Muscle of leg (tissue), 3 donors: ENCODE measurements at regions not wholly inside any gene's neighbourhood (a gene's known extent, or its start where the extent isn't known, plus 50 kb on each side); places are given as distances from the start of the nearest gene placed in this dataset.

Experiments used
- DNase-seq: peaks from one replicate; pipeline ENCODE4 v3.0.0; 2013
- H3K27ac ChIP-seq: one replicate; pipeline ENCODE4 v1.5.1; 2013; ENCODE audit warnings: mild to moderate bottlenecking, low read length, control low read depth
- H3K27me3 ChIP-seq: one replicate; pipeline ENCODE4 v1.6.1; 2013; ENCODE audit warnings: low read length; ENCODE audit not compliant: control insufficient read depth, insufficient read depth
- H3K36me3 ChIP-seq: one replicate; pipeline ENCODE4 v1.6.1; 2013; ENCODE audit warnings: low read length; ENCODE audit not compliant: control insufficient read depth, insufficient read depth
- H3K4me1 ChIP-seq: one replicate; pipeline ENCODE4 v1.6.1; 2013; ENCODE audit warnings: low read length; ENCODE audit not compliant: control insufficient read depth, insufficient read depth
- H3K4me3 ChIP-seq: one replicate; pipeline ENCODE4 v1.5.1; 2013; ENCODE audit warnings: low read length, control low read depth
- H3K9me3 ChIP-seq: replicated peaks from 2 replicates; pipeline ENCODE4 v1.6.1; 2013; ENCODE audit warnings: low read depth, low read length; ENCODE audit not compliant: control insufficient read depth
- WGBS: methylation state at CpG from one replicate; pipeline ENCODE4 v1.1.5; 2013; ENCODE audit warnings: missing lambda C conversion rate; ENCODE audit not compliant: insufficient coverage; 5-methylcytosine and 5-hydroxymethylcytosine counted together

- no peaks in the 10 kb centered on the region for H3K9me3 ChIP-seq
- H3K4me1 ChIP-seq = no peaks in the 10 kb centered on the region
- DNase-seq = no peak
- H3K27ac ChIP-seq = no peak overlapping the region
- no peaks in the 10 kb centered on the region for H3K27me3 ChIP-seq
- no peaks in the 10 kb centered on the region for H3K36me3 ChIP-seq
- H3K4me3 ChIP-seq = no peak overlapping the region
- no CpG with 5 or more reads among the region's 2 CpGs for WGBS
These were observed 979.6 kb upstream of the SPRY2 start for GRCh38 chr13:81320516-81320915.

- 74% methylated on average over 3 of the region's 3 CpGs for WGBS
- Histone ChIP-seq H3K27ac (no peak overlapping the region), H3K4me3 (no peak overlapping the region), H3K4me1 (no peaks in the 10 kb centered on the region), H3K27me3 (no peaks in the 10 kb centered on the region), H3K9me3 (no peaks in the 10 kb centered on the region), H3K36me3 (no peaks in the 10 kb centered on the region)
- no peak for DNase-seq
These were observed 978.4 kb upstream of the SPRY2 start for GRCh38 chr13:81319351-81319750.

- Histone ChIP-seq H3K4me3 (no peak overlapping the region), H3K36me3 (no peaks in the 10 kb centered on the region), H3K9me3 (no peaks in the 10 kb centered on the region), H3K27ac (no peak overlapping the region), H3K27me3 (no peaks in the 10 kb centered on the region), H3K4me1 (no peaks in the 10 kb centered on the region)
- no peak for DNase-seq
- no CpG with 5 or more reads among the region's 4 CpGs for WGBS
These were observed 977.5 kb upstream of the SPRY2 start for GRCh38 chr13:81318231-81319019.

GRCh38 chr13:81314461-81314860 lies 973.5 kb upstream of the SPRY2 start:
- Histone ChIP-seq H3K36me3 (no peaks in the 10 kb centered on the region), H3K27ac (no peak overlapping the region), H3K9me3 (no peaks in the 10 kb centered on the region), H3K27me3 (no peaks in the 10 kb centered on the region), H3K4me3 (no peak overlapping the region), H3K4me1 (no peaks in the 10 kb centered on the region)
- DNase-seq = no peak
- 100% methylated on average over 1 of the region's 3 CpGs for WGBS

GRCh38 chr13:81305928-81306327 lies 965.0 kb upstream of the SPRY2 start:
- Histone ChIP-seq H3K27ac (no peak overlapping the region), H3K9me3 (no peaks in the 10 kb centered on the region), H3K4me1 (no peaks in the 10 kb centered on the region), H3K4me3 (no peak overlapping the region), H3K36me3 (no peaks in the 10 kb centered on the region), H3K27me3 (no peaks in the 10 kb centered on the region)
- DNase-seq = no peak

- 93% methylated on average over 2 of the region's 6 CpGs for WGBS
- H3K9me3 ChIP-seq = no peaks in the 10 kb centered on the region
- no peak overlapping the region for H3K4me3 ChIP-seq
- H3K27ac ChIP-seq = no peak overlapping the region
- no peaks in the 10 kb centered on the region for H3K36me3 ChIP-seq
- DNase-seq = no peak
- H3K4me1 ChIP-seq = no peaks in the 10 kb centered on the region
- no peaks in the 10 kb centered on the region for H3K27me3 ChIP-seq
These were observed 963.3 kb upstream of the SPRY2 start for GRCh38 chr13:81304121-81304659.

- H3K9me3 ChIP-seq = no peaks in the 10 kb centered on the region
- no CpG with 5 or more reads among the region's 2 CpGs for WGBS
These were observed 961.8 kb upstream of the SPRY2 start for GRCh38 chr13:81302677-81303076.

GRCh38 chr13:81302125-81302524 lies 961.2 kb upstream of the SPRY2 start:
- Histone ChIP-seq H3K4me1 (no peaks in the 10 kb centered on the region), H3K27ac (no peak overlapping the region), H3K4me3 (no peak overlapping the region), H3K36me3 (no peaks in the 10 kb centered on the region), H3K9me3 (no peaks in the 10 kb centered on the region), H3K27me3 (no peaks in the 10 kb centered on the region)
- DNase-seq = no peak

More at GRCh38 chr13:81302677-81303076, 961.8 kb upstream of the SPRY2 start:
- DNase-seq = no peak
- H3K27me3 ChIP-seq = no peaks in the 10 kb centered on the region
- no peak overlapping the region for H3K27ac ChIP-seq
- no peaks in the 10 kb centered on the region for H3K36me3 ChIP-seq
- H3K4me3 ChIP-seq = no peak overlapping the region
- H3K4me1 ChIP-seq = no peaks in the 10 kb centered on the region

GRCh38 chr13:81295177-81295576 lies 954.3 kb upstream of the SPRY2 start:
- Histone ChIP-seq H3K9me3 (no peaks in the 10 kb centered on the region), H3K4me1 (no peaks in the 10 kb centered on the region), H3K4me3 (no peak overlapping the region), H3K27me3 (no peaks in the 10 kb centered on the region), H3K36me3 (no peaks in the 10 kb centered on the region), H3K27ac (no peak overlapping the region)
- no peak for DNase-seq

- Histone ChIP-seq H3K36me3 (no peaks in the 10 kb centered on the region), H3K4me1 (no peaks in the 10 kb centered on the region), H3K9me3 (no peaks in the 10 kb centered on the region), H3K27ac (no peak overlapping the region), H3K4me3 (no peak overlapping the region), H3K27me3 (no peaks in the 10 kb centered on the region)
- WGBS = 29% methylated on average over 1 of the region's 2 CpGs
- DNase-seq = no peak
These were observed 952.8 kb upstream of the SPRY2 start for GRCh38 chr13:81293594-81294164.
